HG03432 (cell line): ENCODE measurements at regions not wholly inside any gene's neighbourhood (a gene's known extent, or its start where the extent isn't known, plus 50 kb on each side); places are given as distances from the start of the nearest gene placed in this dataset.
"Not testable (repeated sequence)": the region's sequence is repeated elsewhere in the genome, so short reads cannot be mapped to it uniquely, and the experiment has no call there.

ENCODE experiments used
- ATAC-seq: cut with Tn5 transposase; IDR thresholded peaks from one replicate; pipeline ENCODE4 v1.9.1; 2021; ENCODE audit warnings: mild to moderate bottlenecking, moderate library complexity; ENCODE audit not compliant: unreplicated experiment

DNA sequence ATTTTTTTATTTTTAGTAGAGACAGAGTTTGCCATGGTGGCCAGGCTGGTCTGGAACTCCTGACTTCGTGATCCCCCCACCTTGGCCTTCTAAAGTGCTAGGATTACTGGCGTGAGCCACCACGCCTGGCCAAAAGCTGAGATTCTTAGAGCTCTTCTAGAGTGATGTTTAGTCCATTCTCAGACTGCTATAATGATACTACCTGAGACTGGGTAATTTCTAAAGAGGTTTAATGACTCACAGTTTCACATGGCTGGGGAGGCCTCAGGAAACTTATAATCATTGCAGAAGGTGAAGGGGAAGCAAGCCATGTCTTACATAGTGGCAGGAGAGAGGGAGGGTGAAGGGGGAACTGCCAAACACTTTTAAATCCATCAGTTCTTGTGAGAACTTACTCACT is 1804.9 kb upstream of the LRRTM1 start:
- ATAC-seq, result no peak

DNA sequence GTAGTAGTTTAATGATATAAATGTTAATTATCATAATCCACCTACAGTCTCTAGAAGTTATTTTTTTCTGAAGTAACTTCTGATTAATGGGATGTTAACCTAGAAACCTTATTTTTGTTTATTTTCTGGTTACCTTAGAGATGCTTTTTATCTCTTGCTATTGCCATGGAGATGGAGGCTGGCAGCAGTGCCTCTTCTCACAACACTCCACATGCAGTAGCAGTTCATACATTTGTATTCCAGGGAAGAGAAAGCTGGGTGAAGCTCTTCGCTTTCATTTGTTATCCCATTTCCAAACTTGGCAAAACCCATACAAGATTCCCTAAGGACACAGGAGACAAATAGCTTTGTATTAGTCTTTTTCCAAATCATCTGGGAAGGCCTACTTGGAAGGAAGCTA is 1794.1 kb upstream of the LRRTM1 start:
- ATAC-seq, result no peak

DNA sequence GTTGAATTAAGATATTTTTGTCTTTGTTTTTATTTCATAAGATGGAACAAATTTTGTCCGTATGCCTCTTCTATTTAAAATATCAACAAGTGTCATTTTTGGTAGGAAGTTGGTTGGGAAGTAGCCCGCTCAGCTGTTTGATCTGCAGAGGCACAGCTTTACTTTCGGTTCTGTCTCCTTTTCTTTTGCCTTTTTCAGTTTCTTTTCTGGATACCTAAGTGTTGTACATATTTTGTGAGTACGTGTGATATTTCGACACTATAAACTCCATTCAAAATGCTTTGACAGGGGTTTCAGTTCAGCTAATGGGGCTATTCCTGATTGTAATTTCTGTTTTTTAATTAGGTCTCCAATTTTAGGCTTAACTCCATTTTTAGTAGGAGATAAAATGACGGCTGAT is 1785.0 kb upstream of the LRRTM1 start:
- ATAC-seq, result no peak

DNA sequence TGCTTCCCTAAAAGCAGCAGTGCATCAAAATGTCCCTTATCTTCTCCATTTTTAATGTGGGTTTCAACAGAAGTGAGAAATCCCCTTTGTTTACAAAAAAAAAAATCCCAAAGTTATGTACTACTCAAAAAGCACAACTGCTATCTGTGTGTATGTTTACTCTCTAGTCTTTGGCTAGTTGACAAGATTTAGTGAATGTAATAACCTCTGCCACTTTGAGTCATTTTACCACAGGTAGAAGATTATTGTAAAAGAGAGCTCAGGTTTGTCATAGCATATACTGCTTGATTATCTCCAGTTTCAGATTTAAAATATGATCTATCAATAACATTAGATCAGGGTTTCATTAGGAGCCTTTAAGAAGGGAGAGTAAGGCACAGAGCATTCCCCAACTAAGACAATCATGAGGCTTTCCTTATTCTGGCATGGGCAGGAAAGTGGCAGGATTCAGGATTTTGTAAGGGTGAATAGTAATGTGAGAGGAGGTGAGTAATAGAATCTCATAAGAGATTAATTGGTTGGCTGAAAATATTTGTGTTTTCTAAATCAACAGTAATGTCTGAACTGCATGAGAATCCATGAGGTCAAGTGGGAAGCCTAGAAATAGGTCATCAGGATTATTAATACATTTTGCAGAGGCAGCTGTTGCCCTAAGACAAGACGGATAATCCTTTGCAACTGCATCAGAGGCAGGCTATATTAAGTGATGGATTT is 1780.3 kb upstream of the LRRTM1 start:
- no peak for ATAC-seq

DNA sequence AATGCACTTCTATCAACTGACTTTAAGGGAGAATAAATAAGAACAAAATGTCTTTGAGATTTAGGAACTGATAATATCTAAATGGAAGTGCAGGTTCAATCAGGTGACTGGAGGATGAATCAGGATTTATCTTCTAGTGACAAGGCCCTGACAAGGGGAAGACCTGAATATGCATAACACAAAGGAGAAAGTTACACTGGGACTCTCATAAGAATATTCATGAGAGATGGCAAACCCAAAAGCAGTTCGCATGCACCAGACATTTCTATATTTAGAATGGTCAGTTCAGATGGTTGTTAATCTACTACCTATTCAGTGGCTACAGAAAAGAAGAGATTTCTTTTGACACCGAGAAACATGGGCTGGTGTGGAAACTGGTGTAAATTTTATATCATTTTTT is 1771.3 kb upstream of the LRRTM1 start:
- no peak for ATAC-seq

DNA sequence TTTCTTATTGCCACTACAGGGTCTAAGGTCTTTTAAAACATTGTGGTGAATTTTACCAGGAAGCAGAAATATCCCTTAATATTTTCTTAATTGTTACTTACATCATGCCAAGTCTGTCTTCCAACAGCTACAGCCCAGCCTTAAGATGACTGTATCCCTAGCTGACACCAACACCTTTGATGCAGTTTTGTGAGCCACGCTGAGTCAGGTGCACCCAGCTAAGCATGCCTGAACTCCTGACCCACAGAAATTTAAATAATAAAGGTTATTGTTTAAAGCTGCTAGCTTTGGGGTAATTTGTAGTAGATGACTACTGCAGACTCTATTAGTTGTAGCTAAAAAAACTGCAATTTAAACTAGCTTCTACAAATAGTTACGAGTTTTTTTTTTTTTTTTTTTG is 1757.9 kb upstream of the LRRTM1 start:
- ATAC-seq, result no peak

DNA sequence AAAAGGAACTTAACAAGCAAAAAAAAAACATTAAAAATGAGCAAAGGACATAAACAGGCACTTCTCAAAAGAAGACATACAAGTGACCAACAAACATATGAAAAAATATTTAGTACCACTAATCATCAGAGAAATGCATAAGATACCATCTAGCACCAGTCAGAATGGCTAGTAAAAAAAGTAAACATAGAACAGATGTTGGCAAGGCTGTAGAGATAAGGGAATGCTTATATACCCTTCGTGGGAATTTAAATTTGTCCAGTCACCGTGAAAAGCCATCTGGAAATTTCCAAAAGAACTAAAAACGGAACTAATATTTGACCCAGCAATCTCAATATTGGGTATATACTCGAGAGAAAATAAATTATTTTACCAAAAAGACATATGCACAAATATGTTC is 1751.3 kb upstream of the LRRTM1 start:
- ATAC-seq, result no peak

DNA sequence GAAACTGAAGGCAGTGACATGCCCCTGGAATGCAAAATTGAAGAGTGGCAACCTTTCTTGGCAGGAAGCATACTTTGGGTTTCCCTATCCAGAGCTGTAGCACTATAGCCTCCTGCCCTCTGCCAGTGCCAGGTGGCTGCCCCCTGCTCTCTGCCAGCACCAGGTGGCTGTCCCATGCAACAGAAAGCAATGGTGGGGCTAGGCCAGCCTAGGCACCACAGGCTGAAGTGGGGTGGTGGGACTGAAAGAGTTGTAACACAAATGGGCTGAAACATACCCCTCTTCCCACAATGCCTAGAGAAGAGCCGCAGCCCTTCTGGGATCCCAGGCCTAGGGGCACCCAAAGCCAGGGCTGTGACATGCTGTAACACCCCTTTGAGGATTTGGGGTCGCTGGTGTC is 1739.3 kb upstream of the LRRTM1 start:
- ATAC-seq, result no peak

DNA sequence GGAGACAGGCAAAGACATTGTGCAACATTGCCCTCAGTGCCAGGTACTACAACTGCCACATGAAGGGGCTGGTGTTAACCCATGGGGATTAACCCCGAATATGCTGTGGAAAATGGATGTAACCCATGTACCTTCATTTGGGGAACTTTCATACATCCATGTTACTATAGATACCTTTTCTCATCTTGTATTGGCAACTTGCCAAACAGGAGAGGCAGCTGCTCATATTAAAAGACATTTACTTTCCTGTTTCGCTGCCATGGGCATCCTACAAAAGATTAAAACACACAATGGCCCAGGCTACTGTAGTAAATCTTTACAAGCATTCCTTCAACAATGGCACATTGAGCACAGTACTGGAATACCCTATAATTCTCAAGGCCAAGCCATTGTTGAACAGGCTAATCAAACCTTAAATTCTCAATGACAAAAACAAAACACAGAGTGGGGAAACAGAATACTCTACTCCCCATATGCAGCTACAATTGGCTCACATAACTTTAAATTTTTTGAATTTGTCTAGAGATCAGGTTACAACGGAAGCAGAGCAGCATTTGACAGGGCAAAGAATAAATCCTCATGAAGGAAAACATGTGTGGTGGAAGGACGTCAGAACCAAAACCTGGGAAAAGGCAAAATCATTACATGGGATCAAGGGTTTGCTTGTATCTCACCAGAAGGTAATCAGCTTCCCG is 1723.5 kb upstream of the LRRTM1 start:
- no peak for ATAC-seq

DNA sequence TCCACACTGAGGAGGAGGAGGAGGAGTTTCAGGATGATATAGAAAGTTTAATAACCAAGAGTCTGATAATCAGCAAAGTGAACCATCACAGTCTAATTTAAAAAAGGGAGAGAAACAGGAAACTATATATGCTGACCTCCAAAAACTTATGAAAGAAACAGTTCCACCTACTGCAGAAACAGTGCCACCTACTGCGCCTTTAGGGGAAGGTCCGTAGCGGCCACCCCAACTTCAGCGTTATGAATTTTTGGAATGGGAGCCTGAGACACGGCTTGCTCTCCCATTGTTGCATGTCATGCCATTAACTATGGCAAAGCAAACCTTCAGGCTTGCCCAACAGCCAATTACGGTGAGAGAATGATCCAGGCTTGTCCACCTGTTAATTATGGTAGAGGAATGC is 1719.2 kb upstream of the LRRTM1 start:
- no peak for ATAC-seq

DNA sequence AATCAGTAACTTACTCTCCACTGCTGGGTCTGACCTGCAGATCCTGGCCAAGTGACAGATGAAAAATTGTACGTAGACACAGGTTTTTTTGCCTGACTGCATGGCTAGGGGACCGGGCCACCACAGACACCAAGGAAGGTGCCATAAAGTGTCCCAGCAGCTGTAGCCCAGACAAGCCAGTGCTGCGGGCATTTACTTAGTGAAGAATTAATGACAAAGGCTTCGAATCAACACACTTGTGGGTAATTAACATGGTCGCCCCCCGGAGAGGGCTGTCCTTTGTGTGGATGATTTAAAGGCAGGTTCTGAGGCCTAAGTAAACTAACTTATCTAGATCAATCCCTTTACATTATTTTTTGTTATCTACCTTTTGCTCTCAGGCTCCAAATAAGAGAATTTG is 1709.1 kb upstream of the LRRTM1 start:
- ATAC-seq, result no peak

DNA sequence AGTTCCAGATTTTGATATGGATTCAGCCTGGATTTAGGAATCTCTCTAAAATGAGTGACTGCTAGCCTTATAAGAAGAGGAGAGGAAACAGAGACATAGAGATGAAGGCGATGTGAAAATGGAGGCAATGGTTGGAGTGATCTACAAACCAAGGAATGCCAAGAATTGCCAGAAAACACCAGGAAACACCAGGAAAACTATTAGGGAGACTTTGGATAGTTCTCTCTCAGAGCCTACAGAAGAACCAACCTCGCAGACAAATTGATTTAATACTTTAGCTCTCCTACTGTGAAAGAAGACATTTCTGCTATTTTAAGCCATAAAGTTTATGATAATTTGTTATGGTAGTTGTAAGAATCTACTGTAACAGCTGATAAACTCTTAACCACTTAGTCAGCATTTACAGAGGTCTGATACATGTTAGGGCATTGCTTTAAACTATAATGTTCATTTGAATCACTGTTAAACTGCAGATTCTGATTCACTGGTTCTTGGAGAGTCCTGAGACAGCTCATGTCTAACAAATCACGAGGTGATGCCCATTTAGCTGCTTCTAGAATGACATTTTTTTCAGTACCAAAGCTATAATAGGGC is 1702.6 kb upstream of the LRRTM1 start:
- no peak for ATAC-seq

DNA sequence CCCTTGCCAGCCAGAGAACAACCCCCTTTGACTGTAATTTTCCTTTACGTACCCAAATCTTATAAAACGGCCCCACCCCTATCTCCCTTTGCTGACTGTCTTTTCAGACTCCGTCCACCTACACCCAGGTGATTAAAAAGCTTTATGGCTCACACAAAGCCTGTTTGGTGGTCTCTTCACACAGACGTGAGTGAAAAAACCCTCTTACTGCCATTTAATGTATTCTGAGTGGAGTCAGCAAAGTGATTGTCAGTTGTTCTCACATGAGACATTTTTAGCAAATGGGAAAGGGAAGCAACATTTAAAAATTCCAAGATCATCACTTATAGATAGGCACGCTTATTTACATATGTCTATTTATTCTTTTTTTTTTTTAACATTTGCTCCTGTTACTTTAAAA is 1701.3 kb upstream of the LRRTM1 start:
- ATAC-seq, result not testable (repeated sequence)

DNA sequence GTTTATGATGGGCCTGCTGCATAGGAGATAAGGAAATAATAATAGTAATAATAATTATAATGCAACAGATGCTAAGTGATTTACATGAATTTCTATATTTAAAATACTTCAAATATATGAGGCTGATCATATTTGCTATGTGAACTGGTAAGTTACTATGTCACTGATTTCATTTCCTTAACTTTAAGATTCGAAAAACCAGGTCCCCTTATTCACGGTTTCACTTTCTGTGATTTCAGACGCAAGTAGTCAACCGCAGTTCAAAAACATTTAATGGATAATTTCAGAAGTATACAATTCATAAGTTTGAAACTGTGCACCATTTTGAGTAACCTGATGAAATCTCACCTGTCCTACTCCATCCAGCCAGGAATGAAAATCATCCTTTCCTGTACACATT is 1697.1 kb upstream of the LRRTM1 start:
- no peak for ATAC-seq

DNA sequence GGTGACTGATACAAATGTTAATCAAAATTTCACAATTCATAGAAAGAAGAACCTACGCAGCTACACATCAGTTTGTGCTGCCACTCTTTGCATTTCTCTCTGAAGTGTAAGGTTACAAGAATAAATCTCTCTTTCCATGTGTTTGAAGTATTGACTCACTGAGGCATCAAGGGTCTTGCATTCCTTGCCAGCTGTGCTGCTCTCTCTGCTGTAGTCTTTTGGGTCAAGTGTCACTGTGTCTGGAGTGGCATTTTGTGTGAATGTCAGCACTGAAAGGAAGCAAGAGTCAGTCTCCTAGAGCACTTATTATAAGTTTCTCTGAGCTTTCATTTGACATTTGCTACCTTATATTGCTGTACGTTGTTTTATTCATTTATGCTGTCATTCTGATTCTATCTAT is 1696.1 kb upstream of the LRRTM1 start:
- no peak for ATAC-seq

DNA sequence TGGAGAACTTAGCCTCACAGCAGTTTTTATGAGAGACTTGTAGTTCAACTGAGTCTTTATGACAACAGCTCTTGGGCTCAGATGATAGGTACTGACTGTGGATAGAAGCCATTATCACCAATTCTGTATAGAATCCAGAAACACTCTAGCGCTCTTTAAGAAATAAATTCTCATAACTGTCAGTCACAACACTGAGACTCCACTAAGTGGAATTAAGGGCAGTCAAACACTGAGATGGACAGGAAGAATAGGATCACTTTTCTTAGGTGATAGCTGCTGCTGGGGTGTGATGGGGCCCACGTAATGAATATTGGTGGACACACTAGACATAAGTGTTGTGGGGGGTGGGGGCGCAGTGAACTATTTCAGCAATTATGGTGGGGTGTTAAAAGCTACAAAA is 1691.8 kb upstream of the LRRTM1 start:
- ATAC-seq, result no peak

DNA sequence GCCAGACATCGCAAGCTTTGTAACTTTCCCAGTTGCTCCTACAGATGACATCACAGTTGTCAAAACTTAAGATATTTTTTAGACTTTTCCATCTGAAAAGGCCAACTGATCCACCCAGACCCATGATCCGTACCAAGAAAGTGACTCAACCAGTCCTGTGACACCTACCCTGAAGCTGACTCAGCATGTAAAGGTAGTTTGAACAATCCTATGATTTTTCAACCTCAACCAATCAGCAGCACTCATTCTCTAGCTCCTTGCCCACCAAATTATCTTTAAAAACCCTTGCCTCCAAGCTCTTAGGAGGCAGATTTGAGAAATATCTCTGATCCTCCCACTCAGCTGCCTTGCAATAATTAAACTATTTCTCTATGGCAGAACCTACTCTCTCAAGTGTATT is 1686.7 kb upstream of the LRRTM1 start:
- no peak for ATAC-seq

DNA sequence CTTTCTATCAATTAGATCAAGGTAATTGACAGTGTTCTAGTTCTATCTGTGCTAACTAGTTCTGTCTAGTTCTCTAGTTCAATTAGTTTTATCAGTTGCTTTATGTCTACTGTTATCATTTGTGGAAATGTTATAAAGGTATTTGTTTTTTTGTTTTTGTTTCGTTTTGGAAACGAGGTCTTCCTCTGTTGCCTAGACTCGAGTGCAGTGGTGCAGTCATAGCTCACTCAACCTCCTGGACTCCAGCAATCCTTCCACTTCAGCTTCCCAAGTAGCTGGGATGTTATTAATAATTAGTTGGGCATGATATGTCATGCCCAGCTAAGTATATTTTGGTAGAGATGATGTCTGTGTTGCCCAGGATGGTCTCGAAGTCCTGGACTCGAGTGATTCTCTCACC is 1682.8 kb upstream of the LRRTM1 start:
- no peak for ATAC-seq

DNA sequence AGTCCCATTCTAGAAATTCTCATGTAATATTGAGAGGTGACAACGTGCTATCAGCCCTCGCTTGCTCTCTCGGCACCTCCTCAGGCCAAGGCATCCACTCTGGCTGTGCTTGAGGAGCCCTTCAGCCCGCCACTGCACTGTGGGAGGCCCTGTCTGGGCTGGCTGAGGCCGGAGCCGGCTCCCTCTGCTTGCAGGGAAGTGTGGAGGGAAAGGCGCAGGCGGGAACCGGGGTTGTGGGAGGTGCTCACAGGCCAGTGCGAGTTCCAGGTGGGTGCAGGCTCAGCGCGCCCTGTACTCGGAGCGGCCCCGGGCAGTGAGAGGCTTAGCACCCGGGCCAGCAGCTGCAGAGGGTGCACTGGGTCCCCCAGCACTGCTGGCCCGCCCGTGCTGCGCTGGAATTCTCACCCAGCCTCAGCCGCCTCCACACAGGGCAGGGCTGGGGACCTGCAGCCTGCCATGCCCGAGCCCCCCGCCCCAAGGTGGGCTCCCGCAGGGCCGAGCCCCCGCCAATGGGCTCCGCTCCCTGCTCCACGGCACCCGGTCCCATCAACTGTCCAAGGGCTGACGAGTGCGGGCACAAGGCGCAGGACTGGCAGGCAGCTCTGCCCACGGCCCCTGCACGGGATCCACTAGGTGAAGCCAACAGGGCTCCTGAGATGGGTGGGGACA is 1680.6 kb upstream of the LRRTM1 start:
- ATAC-seq, result no peak

DNA sequence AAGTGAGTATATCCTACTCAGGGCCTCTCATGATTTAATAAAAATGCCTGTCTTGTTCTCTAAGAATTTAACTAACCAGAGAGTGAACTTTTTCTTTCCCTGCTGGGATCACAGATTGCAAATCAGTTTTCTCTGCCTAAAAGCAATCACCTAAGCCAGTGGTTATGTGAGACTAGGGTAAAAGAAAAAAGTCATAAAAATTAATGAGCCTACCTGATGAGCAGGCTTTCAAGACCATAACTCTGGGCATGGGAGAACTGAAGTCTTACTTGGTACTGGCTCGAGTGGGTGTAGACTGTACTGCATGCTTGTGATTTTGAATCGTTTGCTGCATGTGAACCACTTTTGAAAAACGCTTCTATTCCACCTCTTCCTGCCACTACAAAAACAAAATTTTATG is 1677.0 kb upstream of the LRRTM1 start:
- no peak for ATAC-seq

DNA sequence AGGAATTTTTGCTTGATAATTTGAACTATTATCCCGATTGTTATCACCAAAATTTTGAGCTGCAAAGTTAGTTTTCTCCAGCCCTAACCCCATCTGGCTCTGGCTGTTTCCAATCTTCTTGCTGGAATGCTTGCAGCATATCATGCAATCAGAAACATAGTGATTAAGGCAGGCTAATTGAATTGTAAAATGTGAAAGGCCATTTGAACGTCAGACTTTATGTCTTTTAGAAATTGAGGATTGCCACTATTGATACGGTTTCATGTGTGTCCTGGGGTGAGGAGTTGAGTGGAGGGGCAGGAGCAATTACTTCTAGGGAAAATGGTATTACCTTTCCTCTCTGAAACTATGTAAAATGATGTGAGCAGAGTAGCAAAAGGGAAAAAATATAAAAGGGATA is 1674.5 kb upstream of the LRRTM1 start:
- no peak for ATAC-seq

DNA sequence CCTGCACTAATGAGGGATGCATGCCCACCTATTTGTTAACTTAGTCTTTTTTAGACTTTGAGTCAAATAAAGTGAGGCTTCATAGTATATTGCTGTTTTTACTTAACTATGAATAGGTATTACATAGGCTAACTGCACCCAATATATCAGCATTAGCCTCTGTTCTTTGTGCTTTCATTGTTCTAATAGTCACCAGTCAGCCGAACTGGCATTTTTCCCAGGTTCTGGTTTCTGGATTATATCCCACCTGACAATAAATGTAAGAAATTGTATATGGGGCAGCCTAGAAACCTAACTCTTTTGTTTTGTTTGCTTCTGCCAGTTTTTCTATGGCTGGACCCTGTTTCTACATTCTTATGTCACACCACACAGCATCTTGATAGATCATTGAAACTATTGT is 1672.4 kb upstream of the LRRTM1 start:
- no peak for ATAC-seq
